Mucosa of rectum (tissue), 2 donors: ENCODE measurements at regions not wholly inside any gene's neighbourhood (a gene's known extent, or its start where the extent isn't known, plus 50 kb on each side); places are given as distances from the start of the nearest gene placed in this dataset.

Source experiments
- H3K27ac ChIP-seq, 2 donors: one replicate each; pipeline ENCODE4 v1.7.0; 2013; ENCODE audit warnings: inconsistent platforms in 2 of 2, low read depth in 2 of 2, low read length in 2 of 2
- H3K27me3 ChIP-seq, 2 donors: one replicate each; pipeline ENCODE4 v1.7.0; 2013; ENCODE audit warnings: low read length in 2 of 2; ENCODE audit not compliant: control insufficient read depth in 2 of 2, insufficient read depth in 2 of 2
- H3K36me3 ChIP-seq, 2 donors: one replicate each; pipeline ENCODE4 v1.7.0; 2013; ENCODE audit warnings: low read length in 2 of 2; ENCODE audit not compliant: control insufficient read depth in 2 of 2, insufficient read depth in 2 of 2
- H3K4me1 ChIP-seq, 2 donors: one replicate each; pipeline ENCODE4 v1.7.0; 2013; ENCODE audit warnings: low read length in 2 of 2, mild to moderate bottlenecking in 1 of 2; ENCODE audit not compliant: control insufficient read depth in 2 of 2, insufficient read depth in 2 of 2
- H3K4me3 ChIP-seq, 2 donors: one replicate each; pipeline ENCODE4 v1.7.0; 2013; ENCODE audit warnings: low read length in 2 of 2
- H3K9ac ChIP-seq, 2 donors: one replicate each; pipeline ENCODE4 v1.7.0; 2013; ENCODE audit warnings: low read length in 2 of 2, low read depth in 1 of 2, mild to moderate bottlenecking in 1 of 2
- H3K9me3 ChIP-seq, 2 donors: one replicate each; pipeline ENCODE4 v1.7.0; 2013; ENCODE audit warnings: low read length in 2 of 2; ENCODE audit not compliant: control insufficient read depth in 2 of 2
- donor health status: healthy.
- donor health status: Normal muscosa, but diverticular disease.

DNA sequence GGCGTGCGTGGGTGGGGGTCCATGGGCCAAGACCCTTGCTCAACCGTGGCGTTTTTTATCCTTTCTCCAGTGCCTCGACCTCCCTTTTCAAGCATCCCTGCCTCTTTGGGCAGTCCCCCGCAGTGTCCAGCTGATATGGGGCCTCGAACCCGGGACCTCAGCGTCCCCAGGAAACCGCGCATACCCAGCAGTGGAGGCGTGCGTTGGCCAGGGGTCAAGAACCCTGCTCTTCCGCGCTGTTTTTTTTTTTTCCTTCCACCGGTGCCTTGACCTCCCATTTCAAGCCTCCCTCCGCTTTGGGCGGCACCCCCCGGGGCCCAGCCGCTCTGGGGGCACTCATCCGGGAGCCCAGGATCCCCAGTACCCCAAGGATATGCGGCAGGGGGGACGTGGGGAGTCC lies 325.8 kb downstream of the ALG10 start:
- no peaks in the 10 kb centered on the region for H3K9me3 ChIP-seq

DNA sequence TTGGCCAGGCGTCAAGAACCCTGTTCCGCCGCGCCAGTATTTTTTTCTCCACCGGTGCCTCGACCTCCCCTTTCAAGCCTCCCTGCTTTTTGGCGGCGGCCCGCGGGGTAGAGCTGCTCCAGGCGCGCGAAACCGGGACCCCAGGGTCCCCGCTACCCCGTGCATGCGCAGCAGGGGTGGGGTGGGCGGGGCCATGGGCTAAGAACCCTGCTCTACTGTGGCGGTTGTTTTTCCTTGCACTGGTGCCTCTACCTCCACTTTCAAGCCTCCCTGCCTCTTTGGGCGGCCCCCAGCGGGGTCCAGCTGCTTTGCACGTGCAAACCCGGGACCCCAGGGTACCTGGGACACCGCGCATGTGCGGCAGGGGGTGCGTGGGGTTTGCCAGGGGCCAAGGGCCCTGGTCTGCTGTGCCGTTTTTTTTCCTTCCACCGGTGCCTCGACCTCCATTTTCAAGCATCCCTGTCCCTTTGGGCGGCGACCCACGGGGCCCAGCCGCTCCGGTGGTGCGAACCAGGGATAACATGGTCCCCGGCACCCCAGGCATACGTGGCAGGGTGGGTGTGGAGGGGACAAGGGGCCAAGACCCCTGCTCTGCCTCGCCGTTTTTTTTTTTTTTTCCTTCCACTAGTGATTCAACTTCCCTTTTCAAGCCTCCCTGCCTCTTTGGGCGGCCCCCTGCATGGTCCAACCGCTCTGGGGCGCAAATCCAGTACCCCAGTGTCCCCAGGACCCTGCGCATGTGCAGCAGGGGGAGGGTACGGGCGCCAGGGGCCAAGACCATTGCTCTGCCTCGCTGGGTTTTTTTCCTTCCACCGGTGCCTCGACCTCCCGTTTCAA lies 326.8 kb downstream of the ALG10 start:
- H3K4me1 ChIP-seq: no peaks in the 10 kb centered on the region
- H3K36me3 ChIP-seq: no peaks in the 10 kb centered on the region
- H3K27ac ChIP-seq: no peak overlapping the region
- no peaks in the 10 kb centered on the region for H3K9me3 ChIP-seq
- no peak overlapping the region for H3K9ac ChIP-seq
- H3K4me3 ChIP-seq: no peak overlapping the region
- H3K27me3 ChIP-seq: no peaks in the 10 kb centered on the region

More for the DNA sequence above, 325.8 kb downstream of the ALG10 start:
- no peaks in the 10 kb centered on the region for H3K4me1 ChIP-seq
- H3K27ac ChIP-seq: no peak overlapping the region
- H3K36me3 ChIP-seq: no peaks in the 10 kb centered on the region
- H3K9ac ChIP-seq: no peak overlapping the region
- H3K4me3 ChIP-seq: no peak overlapping the region
- H3K27me3 ChIP-seq: no peaks in the 10 kb centered on the region

DNA sequence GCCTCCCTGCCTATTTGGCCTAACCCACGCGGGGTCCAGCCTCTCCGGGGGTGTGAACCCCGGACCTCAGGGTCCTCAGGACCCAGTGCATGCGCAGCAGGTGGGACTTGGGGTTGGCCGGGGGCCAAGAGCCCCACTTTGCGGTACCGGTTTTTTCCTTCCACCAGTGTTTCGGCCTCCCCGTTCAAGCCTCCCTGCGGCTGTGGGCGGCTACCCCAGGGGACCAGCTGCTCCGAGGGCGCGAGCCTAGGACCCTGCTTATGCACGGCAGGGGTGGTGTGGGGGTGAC lies 327.3 kb downstream of the ALG10 start:
- H3K4me1 ChIP-seq: no peaks in the 10 kb centered on the region
- no peak overlapping the region for H3K9ac ChIP-seq
- no peak overlapping the region for H3K27ac ChIP-seq
- H3K36me3 ChIP-seq: no peaks in the 10 kb centered on the region
- no peaks in the 10 kb centered on the region for H3K9me3 ChIP-seq
- H3K4me3 ChIP-seq: no peak overlapping the region
- H3K27me3 ChIP-seq: no peaks in the 10 kb centered on the region

DNA sequence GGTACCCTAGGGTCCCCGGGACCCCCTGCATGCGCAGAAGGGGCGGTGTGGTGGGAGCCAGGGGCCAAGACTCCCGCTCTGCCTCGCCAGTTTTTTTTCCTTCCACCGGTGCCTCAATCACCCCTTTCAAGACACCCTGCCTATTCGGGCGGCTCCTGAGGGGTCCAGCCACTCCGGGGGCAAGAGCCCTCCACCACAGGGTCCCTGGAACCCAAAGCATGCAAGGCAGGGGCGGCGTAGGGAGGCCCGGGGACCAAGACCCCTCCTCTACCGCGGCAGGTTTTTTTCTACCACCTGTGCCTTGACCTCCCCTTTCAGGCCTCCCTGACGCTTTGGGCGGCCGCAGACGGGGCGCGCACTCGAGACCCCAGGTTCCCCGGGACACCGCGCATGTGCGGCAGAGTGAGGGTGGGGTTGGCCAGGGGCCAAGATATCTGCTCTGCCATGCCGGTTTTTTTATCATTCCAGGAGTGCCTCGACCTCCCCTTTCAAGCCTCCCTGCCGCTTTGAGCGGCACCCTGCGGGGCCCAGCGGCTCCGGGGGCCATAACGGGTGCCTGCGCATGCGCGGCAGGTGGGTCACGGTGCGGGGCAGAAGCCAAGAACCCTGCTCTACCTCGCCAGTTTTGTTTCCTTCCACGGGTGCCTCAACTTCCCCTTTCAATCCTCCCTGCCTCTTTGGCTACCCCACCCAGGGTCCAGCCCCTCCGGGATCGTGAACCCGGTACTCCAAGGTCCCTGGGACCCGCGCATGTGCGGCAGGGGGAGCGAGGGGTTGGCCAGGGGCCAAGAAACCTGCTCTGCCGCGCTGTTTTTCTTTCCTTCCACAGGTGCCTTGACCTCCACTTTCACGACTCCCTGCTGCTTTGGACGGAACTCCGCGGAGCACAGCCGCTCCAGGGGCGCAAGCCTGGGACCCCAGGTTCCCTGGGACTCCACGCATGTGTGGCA lies 328.1 kb downstream of the ALG10 start:
- Histone ChIP-seq H3K27me3 (no peaks in the 10 kb centered on the region), H3K9me3 (no peaks in the 10 kb centered on the region)

DNA sequence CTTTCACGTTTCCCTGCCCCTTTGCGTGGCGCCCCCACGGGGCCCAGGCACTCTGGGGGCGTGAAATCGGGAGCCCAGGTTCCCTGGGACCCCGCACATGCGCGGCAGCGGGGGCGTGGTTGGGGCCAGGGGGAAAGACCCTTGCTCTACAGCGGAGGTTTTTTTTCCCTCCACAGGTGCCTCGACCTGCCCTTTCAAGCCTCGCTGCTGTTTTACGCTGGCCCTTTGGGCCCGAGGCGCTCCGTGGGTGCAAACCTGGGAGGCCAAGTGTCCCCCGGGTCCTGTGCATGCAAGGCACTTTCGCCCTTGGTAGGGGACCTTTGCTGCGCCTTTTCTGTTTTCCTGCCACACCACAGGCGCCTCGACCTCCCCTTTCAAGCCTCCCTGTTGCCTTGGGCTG lies 329.8 kb downstream of the ALG10 start:
- peaks cover 0 to 2% of the 10 kb centered on the region in 2 donors for H3K9me3 ChIP-seq
- no peaks in the 10 kb centered on the region for H3K4me1 ChIP-seq
- H3K9ac ChIP-seq: no peak overlapping the region
- no peaks in the 10 kb centered on the region for H3K36me3 ChIP-seq
- no peaks in the 10 kb centered on the region for H3K27me3 ChIP-seq
- H3K27ac ChIP-seq: no peak overlapping the region
- H3K4me3 ChIP-seq: no peak overlapping the region

More for the DNA sequence above, 328.1 kb downstream of the ALG10 start:
- Histone ChIP-seq H3K9ac (no peak overlapping the region), H3K36me3 (no peaks in the 10 kb centered on the region), H3K4me3 (no peak overlapping the region), H3K4me1 (no peaks in the 10 kb centered on the region), H3K27ac (no peak overlapping the region)

DNA sequence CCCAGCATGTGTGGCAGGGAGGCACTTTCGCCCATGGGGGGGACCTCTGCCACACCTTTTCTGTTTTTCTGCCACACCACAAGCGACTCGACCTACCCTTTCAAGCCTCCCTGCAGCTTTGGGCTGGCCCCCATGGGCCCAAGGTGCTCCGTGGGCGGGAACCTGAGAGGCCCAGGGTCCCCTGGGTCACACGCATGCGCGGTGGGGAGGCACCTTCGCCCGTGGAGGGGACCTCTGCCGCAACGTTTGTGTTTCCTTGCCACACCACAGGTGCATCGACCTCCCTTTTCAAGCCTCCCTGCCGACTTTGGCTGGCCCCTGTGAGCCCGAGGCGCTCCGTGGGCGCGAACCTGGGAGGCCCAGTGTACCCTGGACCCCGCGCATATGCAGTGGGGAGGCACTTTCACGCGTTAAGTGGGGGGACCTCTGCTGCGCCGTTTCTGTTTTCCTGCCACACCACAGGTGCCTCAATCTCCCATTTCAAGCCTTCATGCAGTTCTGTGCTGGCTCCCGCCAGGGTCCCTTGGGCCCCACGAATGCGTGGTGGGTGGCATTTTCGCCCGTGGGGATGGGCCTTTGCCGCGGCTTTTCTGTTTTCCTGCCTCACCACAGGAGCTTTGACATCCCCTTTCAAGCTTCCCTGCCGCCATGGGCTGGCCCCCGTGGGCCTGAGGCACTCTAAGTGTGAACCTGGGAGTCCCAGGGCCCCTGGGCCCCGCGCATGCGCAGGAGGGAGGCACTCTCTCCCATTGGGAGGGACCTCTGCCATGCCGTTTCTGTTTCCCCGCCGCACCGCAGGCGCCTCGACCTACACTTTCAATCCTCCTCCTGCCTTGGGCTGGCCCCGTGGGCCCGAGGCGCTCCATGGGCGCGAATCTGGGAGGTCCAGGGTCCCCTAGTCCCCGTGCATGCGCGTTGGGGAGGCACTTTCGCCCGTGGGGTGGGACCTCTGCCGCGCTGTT lies 332.2 kb downstream of the ALG10 start:
- Histone ChIP-seq H3K4me1 (no peaks in the 10 kb centered on the region), H3K4me3 (no peak overlapping the region), H3K27ac (no peak overlapping the region), H3K27me3 (no peaks in the 10 kb centered on the region), H3K36me3 (no peaks in the 10 kb centered on the region), H3K9me3 (peaks cover 0 to 4% of the 10 kb centered on the region in 2 donors), H3K9ac (no peak overlapping the region)

DNA sequence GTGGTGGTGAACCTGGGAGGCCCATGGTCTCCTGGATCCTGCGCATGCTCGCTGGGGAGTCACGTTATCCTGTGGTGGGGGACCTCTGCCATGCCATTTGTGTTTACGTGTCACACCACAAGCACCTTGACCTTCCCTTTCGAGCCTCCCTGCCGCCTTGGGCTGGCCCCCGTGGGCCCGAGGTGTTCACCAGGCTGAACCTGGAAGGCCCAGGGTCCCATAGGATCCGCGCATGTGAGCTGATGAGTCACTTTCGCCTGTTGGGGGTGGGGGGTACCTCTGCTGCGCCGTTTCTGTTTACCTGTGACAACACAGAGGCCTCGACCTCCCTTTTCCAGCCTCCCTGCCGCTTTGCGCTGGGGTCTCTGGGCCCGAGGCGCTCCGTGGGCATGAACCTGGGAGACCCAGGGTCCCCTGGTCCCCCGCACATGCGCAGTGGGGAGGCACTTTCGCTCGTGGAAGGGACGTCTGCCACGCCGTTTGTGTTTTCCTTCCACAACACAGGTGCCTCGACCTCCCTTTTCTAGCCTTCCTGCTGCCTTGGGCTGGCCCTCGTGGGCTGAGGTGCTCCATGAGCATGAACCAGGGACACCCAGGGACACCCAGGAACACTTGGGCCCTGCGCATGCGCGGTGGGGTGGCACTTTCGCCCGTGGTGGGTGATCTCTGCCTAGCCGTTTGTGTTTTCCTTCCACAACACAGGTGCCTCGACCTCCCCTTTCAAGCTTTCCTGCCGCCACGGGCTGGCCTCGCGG lies 334.1 kb downstream of the ALG10 start:
- Histone ChIP-seq H3K9me3 (peaks cover 0 to 4% of the 10 kb centered on the region in 2 donors), H3K27ac (no peak overlapping the region), H3K36me3 (no peaks in the 10 kb centered on the region), H3K27me3 (no peaks in the 10 kb centered on the region), H3K4me1 (no peaks in the 10 kb centered on the region), H3K4me3 (no peak overlapping the region), H3K9ac (no peak overlapping the region)

DNA sequence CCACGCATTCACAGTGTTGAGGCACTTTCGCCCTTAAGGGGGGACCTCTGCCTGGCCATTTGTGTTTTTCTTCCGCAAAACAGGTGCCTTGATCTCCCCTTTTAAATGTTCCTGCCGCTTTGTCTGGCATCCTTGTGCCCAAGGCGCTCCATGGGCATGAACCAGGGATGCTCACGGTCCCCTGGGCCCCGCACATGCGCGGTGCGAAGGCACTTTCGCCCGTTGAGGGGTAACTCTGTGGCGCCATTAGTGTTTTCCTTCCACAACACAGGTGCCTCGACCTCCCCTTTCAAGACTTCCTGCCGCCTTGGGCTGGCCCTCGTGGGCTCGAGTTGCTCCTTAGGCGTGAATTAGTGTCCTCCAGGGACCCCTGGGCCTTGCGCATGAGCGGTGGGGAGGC lies 335.5 kb downstream of the ALG10 start:
- Histone ChIP-seq H3K4me3 (no peak overlapping the region), H3K27ac (no peak overlapping the region), H3K4me1 (no peaks in the 10 kb centered on the region), H3K27me3 (no peaks in the 10 kb centered on the region), H3K9ac (no peak overlapping the region), H3K36me3 (no peaks in the 10 kb centered on the region), H3K9me3 (peaks cover 0 to 4% of the 10 kb centered on the region in 2 donors)

DNA sequence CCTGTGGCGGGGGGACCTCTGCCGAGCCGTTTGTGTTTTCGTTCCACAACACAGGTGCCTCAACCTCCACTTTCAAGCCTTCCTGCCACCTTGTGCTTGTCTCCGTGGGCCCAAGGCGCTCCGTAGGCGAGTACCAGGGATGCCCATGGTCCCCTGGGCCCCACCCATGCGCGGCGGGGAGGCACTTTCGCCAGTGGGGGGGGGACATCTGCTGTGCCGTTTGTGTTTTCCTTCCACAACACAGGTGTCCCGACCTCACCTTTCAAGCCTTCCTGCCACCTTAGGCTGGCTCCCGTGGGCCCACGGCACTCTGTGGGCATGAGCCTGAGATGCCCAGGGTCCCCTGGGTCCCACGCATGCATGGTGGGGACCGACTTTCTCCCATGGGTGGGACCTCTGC lies 335.9 kb downstream of the ALG10 start:
- peaks cover 0 to 4% of the 10 kb centered on the region in 2 donors for H3K9me3 ChIP-seq
- no peaks in the 10 kb centered on the region for H3K4me1 ChIP-seq
- H3K36me3 ChIP-seq: no peaks in the 10 kb centered on the region
- no peaks in the 10 kb centered on the region for H3K27me3 ChIP-seq
- H3K4me3 ChIP-seq: no peak overlapping the region
- H3K27ac ChIP-seq: no peak overlapping the region
- H3K9ac ChIP-seq: no peak overlapping the region
